GM12878 (cell line): ENCODE measurements at regions not wholly inside any gene's neighbourhood (a gene's known extent, or its start where the extent isn't known, plus 50 kb on each side); places are given as distances from the start of the nearest gene placed in this dataset.

Experiments
- BCL11A ChIP-seq: IDR thresholded peaks from 2 replicates; pipeline ENCODE4 v1.6.1; 2011; ENCODE audit warnings: low read depth, low read length
- CTCF ChIP-seq, 3 experiments: IDR thresholded peaks in 2 of 3; conservative IDR thresholded peaks in 1 of 3; 2 replicates each; pipeline ENCODE4 v1.5.1; 2011; ENCODE audit warnings: low read depth in 3 of 3, low read length in 3 of 3, mild to moderate bottlenecking in 3 of 3, control low read depth in 2 of 3, moderate library complexity in 2 of 3, inconsistent platforms in 1 of 3, mixed read lengths in 1 of 3; ENCODE audit not compliant: control insufficient read depth in 2 of 3, insufficient read depth in 1 of 3; ENCODE audit errors: extremely low read depth in 1 of 3
- ELK1 ChIP-seq: IDR thresholded peaks from 2 replicates; pipeline ENCODE4 v1.6.1; 2012; ENCODE audit warnings: low read depth, low read length, improper control_type of control experiment
- EZH2 ChIP-seq: IDR thresholded peaks from 2 replicates; pipeline ENCODE4 v1.6.1; 2012; ENCODE audit warnings: low read depth, mild to moderate bottlenecking, control low read depth, inconsistent platforms, low read length, borderline replicate concordance; ENCODE audit not compliant: control insufficient read depth
- GABPA ChIP-seq: IDR thresholded peaks from 2 replicates; pipeline ENCODE4 v1.6.1; 2014; ENCODE audit warnings: antibody characterized with exemption, low read depth, mild to moderate bottlenecking, inconsistent platforms
- RAD51 ChIP-seq: fragments of 450-650 bp; IDR thresholded peaks from 2 replicates; pipeline ENCODE4 v1.6.1; 2016; ENCODE audit warnings: moderate library complexity, mild to moderate bottlenecking, inconsistent platforms
- REST ChIP-seq: IDR thresholded peaks from 2 replicates; pipeline ENCODE4 v1.6.1; 2012; ENCODE audit warnings: mild to moderate bottlenecking, low read depth, low read length
- SIN3A ChIP-seq: IDR thresholded peaks from 2 replicates; pipeline ENCODE4 v1.6.1; 2012; ENCODE audit warnings: low read depth, low read length, improper control_type of control experiment
- SP1 ChIP-seq: IDR thresholded peaks from one replicate; pipeline ENCODE4 v1.6.1; 2011; ENCODE audit warnings: low read depth, low read length
- SUPT20H ChIP-seq: IDR thresholded peaks from 2 replicates; pipeline ENCODE4 v1.6.1; 2011; ENCODE audit warnings: low read depth, mild to moderate bottlenecking, low read length, moderate library complexity, borderline replicate concordance; ENCODE audit not compliant: control insufficient read depth
- USF2 ChIP-seq: IDR thresholded peaks from 2 replicates; pipeline ENCODE4 v1.6.1; 2011; ENCODE audit warnings: low read depth, low read length, improper control_type of control experiment, borderline replicate concordance

GRCh38 chr6:149211046-149211571 lies 106.4 kb upstream of the TAB2 start:
- TF ChIP-seq CTCF (IDR thresholded peaks at IDR 0.05 in 2 of 3, conservative IDR thresholded peaks at IDR 0.05 in 1 of 3; ENCODE audit: control insufficient read depth in 2 of 3, extremely low read depth in 1 of 3, insufficient read depth in 1 of 3, low read depth in 3 of 3, low read length in 3 of 3), result no peak
- no peak for TF ChIP-seq SP1
- TF ChIP-seq GABPA, result peak; percentile 27; the same call in 1 of the 2 replicates
- TF ChIP-seq REST, result no peak
- TF ChIP-seq SUPT20H, result no peak
- no peak for TF ChIP-seq BCL11A
- TF ChIP-seq SIN3A, result no peak
- no peak for TF ChIP-seq ELK1
- no peak for TF ChIP-seq USF2
- no peak for TF ChIP-seq RAD51
- TF ChIP-seq EZH2, result no peak
